H1 (cell line): ENCODE measurements at regions not wholly inside any gene's neighbourhood (a gene's known extent, or its start where the extent isn't known, plus 50 kb on each side); places are given as distances from the start of the nearest gene placed in this dataset.

Experiments used
- BACH1 ChIP-seq: IDR thresholded peaks from 2 replicates; pipeline ENCODE4 v1.6.1; 2012; ENCODE audit warnings: low read length, improper control_type of control experiment
- BRCA1 ChIP-seq: IDR thresholded peaks from 2 replicates; pipeline ENCODE4 v1.6.1; 2012; ENCODE audit warnings: low read depth, low read length, improper control_type of control experiment
- CEBPB ChIP-seq: IDR thresholded peaks from 2 replicates; pipeline ENCODE4 v1.6.1; 2012; ENCODE audit warnings: low read depth, low read length
- EZH2 ChIP-seq: fragments of 200-600 bp; sonication (generic); IDR thresholded peaks from 2 replicates; pipeline ENCODE4 v1.7.1; 2012; ENCODE audit warnings: low read depth, mild to moderate bottlenecking, moderate library complexity, low read length, inconsistent platforms; ENCODE audit not compliant: severe bottlenecking
- POLR2A ChIP-seq, 2 experiments: IDR thresholded peaks; 1 replicate in 1 of 2; 2 replicates in 1 of 2; pipeline ENCODE4 v1.6.1; 2011; ENCODE audit warnings: low read depth in 2 of 2, low read length in 2 of 2, mild to moderate bottlenecking in 2 of 2; ENCODE audit errors: control extremely low read depth in 1 of 2
- SIX5 ChIP-seq: IDR thresholded peaks from 2 replicates; pipeline ENCODE4 v1.6.1; 2011; ENCODE audit warnings: mild to moderate bottlenecking, low read depth, low read length
- USF2 ChIP-seq: IDR thresholded peaks from 2 replicates; pipeline ENCODE4 v1.6.1; 2011; ENCODE audit warnings: low read length, improper control_type of control experiment
- TF ChIP-seq, protein P1 (sequence below), 3 experiments: IDR thresholded peaks; 1 replicate in 2 of 3; 2 replicates in 1 of 3; pipeline versions ENCODE4 v1.5.1 to v1.6.1; 2011; ENCODE audit warnings: low read length in 3 of 3, mild to moderate bottlenecking in 3 of 3, inconsistent platforms in 2 of 3, low read depth in 1 of 3, moderate library complexity in 1 of 3; ENCODE audit not compliant: insufficient read depth in 1 of 3; ENCODE audit errors: control extremely low read depth in 1 of 3

- TF ChIP-seq, protein P1, sequence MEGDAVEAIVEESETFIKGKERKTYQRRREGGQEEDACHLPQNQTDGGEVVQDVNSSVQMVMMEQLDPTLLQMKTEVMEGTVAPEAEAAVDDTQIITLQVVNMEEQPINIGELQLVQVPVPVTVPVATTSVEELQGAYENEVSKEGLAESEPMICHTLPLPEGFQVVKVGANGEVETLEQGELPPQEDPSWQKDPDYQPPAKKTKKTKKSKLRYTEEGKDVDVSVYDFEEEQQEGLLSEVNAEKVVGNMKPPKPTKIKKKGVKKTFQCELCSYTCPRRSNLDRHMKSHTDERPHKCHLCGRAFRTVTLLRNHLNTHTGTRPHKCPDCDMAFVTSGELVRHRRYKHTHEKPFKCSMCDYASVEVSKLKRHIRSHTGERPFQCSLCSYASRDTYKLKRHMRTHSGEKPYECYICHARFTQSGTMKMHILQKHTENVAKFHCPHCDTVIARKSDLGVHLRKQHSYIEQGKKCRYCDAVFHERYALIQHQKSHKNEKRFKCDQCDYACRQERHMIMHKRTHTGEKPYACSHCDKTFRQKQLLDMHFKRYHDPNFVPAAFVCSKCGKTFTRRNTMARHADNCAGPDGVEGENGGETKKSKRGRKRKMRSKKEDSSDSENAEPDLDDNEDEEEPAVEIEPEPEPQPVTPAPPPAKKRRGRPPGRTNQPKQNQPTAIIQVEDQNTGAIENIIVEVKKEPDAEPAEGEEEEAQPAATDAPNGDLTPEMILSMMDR (IDR thresholded peaks at IDR 0.05; ENCODE audit: control extremely low read depth in 1 of 3, insufficient read depth in 1 of 3, low read depth in 1 of 3, low read length in 3 of 3): no peak
- TF ChIP-seq EZH2 (no peak), CEBPB (no peak), USF2 (no peak), BACH1 (no peak), POLR2A (IDR thresholded peaks at IDR 0.05; ENCODE audit: control extremely low read depth in 1 of 2, low read depth in 2 of 2, low read length in 2 of 2) (no peak), BRCA1 (no peak), SIX5 (no peak)
These were observed 820.6 kb downstream of the CCSER2 start for GRCh38 chr10:85148693-85149640.
